HT-29 (cell line): ENCODE measurements at regions not wholly inside any gene's neighbourhood (a gene's known extent, or its start where the extent isn't known, plus 50 kb on each side); places are given as distances from the start of the nearest gene placed in this dataset. TPM values are rescaled to one million over a fixed set of nuclear protein-coding genes. Genes with fewer than 3 reads are reported as not detected.
A peak's percentile ranks its signal among the peaks of the same experiment; 100 is the strongest.
"Not testable (repeated sequence)": the region's sequence is repeated elsewhere in the genome, so short reads cannot be mapped to it uniquely, and the experiment has no call there.

Source experiments
- DNase-seq: peaks from one replicate; pipeline ENCODE4 v3.0.0-alpha.2; 2015; ENCODE audit warnings: low spot score
- small RNA-seq: library from RNA; depleted of rRNA; stranded (forward); fragments of <200 nt; gene quantifications from one replicate; pipeline ENCODE3, GENCODE V24; 2014

DNA sequence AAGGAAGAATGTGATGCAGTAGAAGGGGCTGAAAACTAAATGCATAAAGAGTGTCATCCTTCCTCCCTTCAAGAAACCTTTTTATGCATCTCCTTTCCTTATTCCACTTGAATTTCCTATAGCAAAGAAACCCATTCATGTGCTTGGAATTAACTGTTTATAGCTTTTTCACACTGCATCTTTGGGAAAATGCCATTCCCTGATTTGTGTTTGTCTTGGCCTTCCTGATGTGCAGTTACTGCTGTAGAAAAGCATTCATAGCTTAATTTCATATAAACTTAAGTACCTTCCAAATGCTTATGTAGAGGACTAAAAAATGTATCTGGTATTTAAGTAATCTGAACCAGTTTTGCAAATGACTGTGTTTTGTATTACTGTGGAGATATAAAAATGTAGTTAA, 61.8 kb downstream of the SDR9C7 start:
- no peak for DNase-seq

GRCh38 chr12:56867216-56867615, 67.0 kb downstream of the SDR9C7 start:
- no peak for DNase-seq

GRCh38 chr12:56866493-56866892, 67.7 kb downstream of the SDR9C7 start:
- DNase-seq, result no peak

GRCh38 chr12:56864318-56864717, 69.9 kb downstream of the SDR9C7 start:
- no peak for DNase-seq

- DNase-seq, result no peak
Observed at GRCh38 chr12:56863789-56864188, 70.4 kb downstream of the SDR9C7 start.

DNA sequence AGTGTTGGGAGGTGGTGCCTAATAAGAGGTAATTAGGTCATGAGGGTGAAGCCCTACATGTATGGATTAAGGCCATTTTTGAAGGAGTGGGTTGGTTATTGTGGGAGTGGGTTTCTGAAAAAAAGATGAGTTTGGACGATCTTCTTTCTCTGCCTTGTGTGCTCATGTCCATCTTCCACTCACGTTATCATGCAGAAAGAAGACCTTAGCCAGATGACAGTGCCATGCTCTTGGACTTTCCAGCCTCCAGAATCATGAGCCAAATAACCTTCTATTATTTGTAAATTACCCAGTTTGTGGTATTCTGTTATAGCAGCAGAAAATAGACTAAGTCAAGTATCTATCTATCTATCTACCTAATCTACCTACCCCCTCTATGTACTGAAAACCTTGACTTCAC, 71.9 kb downstream of the SDR9C7 start:
- no peak for DNase-seq

DNA sequence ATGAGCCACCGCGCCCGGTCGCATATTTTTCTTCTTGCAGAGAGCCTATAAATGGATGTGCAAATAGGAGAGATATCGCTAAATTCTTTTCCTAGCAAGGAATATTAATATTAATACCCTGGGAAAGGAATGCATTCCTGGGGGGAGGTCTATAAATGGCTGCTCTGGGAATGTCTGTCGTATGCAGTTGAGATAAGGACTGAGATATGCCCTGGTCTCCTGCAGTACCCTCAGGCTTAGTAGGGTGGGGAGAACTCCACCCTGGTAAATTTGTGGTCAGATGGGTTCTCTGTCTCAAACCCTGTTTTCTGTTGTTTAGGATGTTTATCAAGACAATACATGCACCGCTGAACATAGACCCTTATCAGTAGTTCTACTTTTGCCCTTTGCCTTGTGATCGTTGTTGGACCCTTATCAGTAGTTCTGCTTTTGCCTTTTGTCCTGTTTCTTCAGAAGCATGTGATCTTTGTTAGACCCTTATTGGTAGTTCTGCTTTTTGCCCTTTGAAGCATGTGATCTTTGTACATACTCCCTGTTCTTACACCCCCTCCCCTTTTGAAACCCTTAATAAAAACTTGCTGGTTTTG, 80.7 kb downstream of the SDR9C7 start:
- not testable (repeated sequence) for DNase-seq

DNA sequence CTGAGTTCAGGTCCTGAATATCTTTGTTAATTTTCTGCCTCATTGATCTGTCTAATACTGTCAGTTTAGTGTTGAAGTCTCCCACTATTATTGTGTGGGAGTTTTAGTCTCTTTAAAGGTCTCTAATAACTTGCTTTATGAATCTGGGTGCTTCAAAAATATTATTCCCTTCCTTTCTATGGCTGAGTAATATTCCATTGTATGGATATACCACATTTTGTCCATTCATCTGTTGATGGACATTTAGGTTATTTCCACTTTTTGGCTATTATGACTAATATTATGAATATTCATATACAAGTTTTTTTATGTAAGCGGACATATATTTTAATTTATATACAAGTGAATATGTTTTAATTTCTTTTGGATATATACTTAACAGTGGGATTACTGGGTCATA, 82.7 kb downstream of the SDR9C7 start:
- DNase-seq, result no peak

- DNase-seq, result no peak
Observed at GRCh38 chr12:56840922-56841321, 77.8 kb downstream of the HSD17B6 start.

- peak; percentile 56 for DNase-seq
Observed at GRCh38 chr12:56839915-56840325, 76.8 kb downstream of the HSD17B6 start.

GRCh38 chr12:56839489-56839848, 76.3 kb downstream of the HSD17B6 start:
- no peak for DNase-seq

DNA sequence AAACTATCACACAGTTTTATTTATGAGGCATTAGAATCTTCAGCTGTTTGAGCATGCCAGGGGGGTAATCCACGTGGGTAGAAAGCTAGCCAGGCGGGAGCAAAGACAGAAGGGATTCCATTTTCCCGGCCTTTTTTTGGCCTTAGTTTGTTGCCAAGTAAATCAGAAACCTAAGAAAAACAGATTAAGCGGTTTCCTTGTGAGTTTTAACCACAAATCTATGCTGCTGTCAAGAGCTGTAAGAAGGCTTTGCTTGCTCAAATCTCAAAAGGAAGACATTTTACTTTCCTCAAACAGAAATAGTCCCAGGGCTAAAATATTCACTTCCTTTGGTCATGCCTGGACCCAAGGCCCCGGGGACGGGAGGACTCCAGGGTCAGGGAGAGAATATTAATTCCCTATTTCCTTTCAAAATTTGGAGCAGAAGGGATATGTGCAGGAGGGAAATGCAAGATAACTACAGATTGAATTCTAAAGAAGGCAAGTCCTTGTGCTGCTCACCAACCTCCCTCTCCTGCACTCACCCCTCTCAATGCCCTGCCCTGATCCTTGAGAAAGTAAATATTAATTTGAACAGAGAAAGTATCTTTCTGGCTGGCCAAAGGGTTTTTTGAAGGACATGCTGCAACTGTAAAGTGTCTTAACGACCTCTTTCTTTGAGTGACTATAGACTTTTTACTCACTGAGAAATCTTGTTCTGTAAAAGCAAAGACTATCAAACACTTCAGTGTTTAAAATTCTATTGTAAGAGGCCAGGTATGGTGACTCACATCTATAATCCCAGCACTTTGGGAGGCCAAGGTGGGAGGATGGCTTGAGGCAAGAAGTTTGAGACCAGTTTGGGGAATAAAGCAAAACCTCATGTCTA, 75.7 kb downstream of the HSD17B6 start:
- DNase-seq, result no peak

Small RNAs in the stretch of these regions (small RNA-seq; reads per million reads assigned to genes)
- gene AC121758.2, result not detected
- gene RF00554, result not detected
